ENCODE measurements at regions not wholly inside any gene's neighbourhood (a gene's known extent, or its start where the extent isn't known, plus 50 kb on each side); places are given as distances from the start of the nearest gene placed in this dataset.

GRCh38 chr17:77449373-77449907 lies 308.7 kb downstream of the SEC14L1 start:
- peak overlapping the region; percentile 50; the same call in 1 of the 2 replicates for H2BK12ac ChIP-seq (ENCODE audit: low read depth, low read length)
- 0 out of 2 replicates have a peak overlapping the region, but pooled peaks have one; percentile 14 for H3K27ac ChIP-seq (ENCODE audit: low read depth, low read length)
- H3K23ac ChIP-seq (ENCODE audit: insufficient read length) = no peak overlapping the region
- no peak for FAIRE-seq
- peaks cover 7 to 13% of the 10 kb centered on the region in 2 experiments for H4K20me1 ChIP-seq (replicated peaks in 1 of 2; ENCODE audit: control insufficient read depth in 1 of 2, insufficient read depth in 2 of 2, low read length in 2 of 2)
- H3K4me3 ChIP-seq (ENCODE audit: extremely low read depth in 1 of 4, insufficient read depth in 2 of 4, low read depth in 3 of 4, low read length in 4 of 4) = peak overlapping the region in 1 of 4 experiments; percentile 68; a peak in 1 of 8 replicates
- CTCF ChIA-PET (ENCODE audit: partially characterized antibody) = interaction anchor here (0.9 to 4.3 kb wide), 8 partner anchors 9 to 119 kb away, joined by 3 to 51 read pairs (median 4); no protein-coding TSS in a partner anchor
- no peak overlapping the region for H2BK20ac ChIP-seq (ENCODE audit: low read length)
- H3K4ac ChIP-seq (replicated peaks; ENCODE audit: insufficient read length, low read depth, low read length) = no peak overlapping the region
- 0 out of 2 replicates have a peak overlapping the region, but pooled peaks have one; percentile 29 for H2BK15ac ChIP-seq (ENCODE audit: low read length)
- no peak overlapping the region for H3K14ac ChIP-seq (ENCODE audit: insufficient read length)
- H2BK120ac ChIP-seq (replicated peaks; ENCODE audit: low read depth, low read length) = no peak overlapping the region
- 0 out of 2 replicates have a peak overlapping the region, but pooled peaks have one; percentile 31 for H4K8ac ChIP-seq (ENCODE audit: extremely low read depth, insufficient read depth, low read length)
- no peaks in the 10 kb centered on the region for H3K27me3 ChIP-seq (replicated peaks in 1 of 4; ENCODE audit: control insufficient read depth in 3 of 4, extremely low read depth in 1 of 4, insufficient read depth in 3 of 4, low read length in 3 of 4)
- peak overlapping the region; percentile 90 for H3K18ac ChIP-seq (ENCODE audit: extremely low read depth, low read length)
- no peak overlapping the region for H3K56ac ChIP-seq (replicated peaks; ENCODE audit: insufficient read length, low read depth, low read length)
- H2AFZ ChIP-seq (ENCODE audit: low read length) = no peak overlapping the region
- peaks cover 25% of the 10 kb centered on the region for H3K79me1 ChIP-seq (ENCODE audit: low read depth, low read length)
- H4K5ac ChIP-seq (ENCODE audit: insufficient read length, low read depth, low read length) = no peak overlapping the region
- 86% methylated on average over 9 of the region's 9 CpGs; no CpG with 5 or more reads in 1 of the 2 experiments for WGBS, 2 experiments (ENCODE audit: extremely low coverage in 1 of 2, insufficient coverage in 1 of 2, insufficient read length in 1 of 2, insufficient replicate concordance in 2 of 2, low coverage in 1 of 2, low lambda C conversion rate in 2 of 2, missing lambda C conversion rate in 1 of 2)
- peak overlapping the region; percentile 71 to 78; a peak in 3 of 4 replicates for H3K4me2 ChIP-seq (ENCODE audit: insufficient read depth in 1 of 2, low read depth in 2 of 2, low read length in 2 of 2)
- DNase-seq (ENCODE audit: low read depth in 1 of 2, low spot score in 2 of 2) = peak in 1 of 2 experiments; percentile 48
- no peaks in the 10 kb centered on the region for H3K36me3 ChIP-seq (ENCODE audit: control insufficient read depth in 2 of 4, insufficient read depth in 4 of 4, low read length in 3 of 4)
- POLR2A ChIA-PET (ENCODE audit: partially characterized antibody) = interaction anchor here (0.7 to 1.9 kb wide), 6 partner anchors 9 to 33 kb away, joined by 3 to 6 read pairs (median 4); no protein-coding TSS in a partner anchor
- peaks cover 4 to 61% of the 10 kb centered on the region in 2 experiments; a peak in 3 of 4 replicates for H3K79me2 ChIP-seq (ENCODE audit: control insufficient read depth in 1 of 2, insufficient read depth in 2 of 2, low read length in 2 of 2)
- H3K9ac ChIP-seq (replicated peaks in 1 of 4; ENCODE audit: extremely low read depth in 1 of 4, low read depth in 3 of 4, low read length in 3 of 4) = no peak overlapping the region; a peak in 1 of 7 replicates
- H3K4me1 ChIP-seq (replicated peaks in 1 of 4; ENCODE audit: control insufficient read depth in 3 of 4, insufficient read depth in 4 of 4, low read length in 3 of 4) = peaks cover 26 to 41% (median 34%) of the 10 kb centered on the region in 4 experiments
- H4K91ac ChIP-seq (replicated peaks; ENCODE audit: insufficient read length, low read length) = no peak overlapping the region
- H3K9me3 ChIP-seq (ENCODE audit: insufficient read depth in 2 of 2, low read depth in 1 of 2, low read length in 1 of 2) = no peaks in the 10 kb centered on the region
- no peak overlapping the region for H2AK5ac ChIP-seq (ENCODE audit: low read depth, low read length)
- H2BK5ac ChIP-seq (ENCODE audit: low read depth, low read length) = peak overlapping the region; percentile 80; the same call in 1 of the 2 replicates
- H3K23me2 ChIP-seq (ENCODE audit: low read depth, low read length) = peaks cover 21% of the 10 kb centered on the region
- no peak for TF ChIP-seq HDAC6 (IDR thresholded peaks at IDR 0.05; ENCODE audit: low read depth, low read length)
- TF ChIP-seq, protein P1, sequence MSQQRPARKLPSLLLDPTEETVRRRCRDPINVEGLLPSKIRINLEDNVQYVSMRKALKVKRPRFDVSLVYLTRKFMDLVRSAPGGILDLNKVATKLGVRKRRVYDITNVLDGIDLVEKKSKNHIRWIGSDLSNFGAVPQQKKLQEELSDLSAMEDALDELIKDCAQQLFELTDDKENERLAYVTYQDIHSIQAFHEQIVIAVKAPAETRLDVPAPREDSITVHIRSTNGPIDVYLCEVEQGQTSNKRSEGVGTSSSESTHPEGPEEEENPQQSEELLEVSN (IDR thresholded peaks at IDR 0.05) = no peak
- no peak for TF ChIP-seq SP4 (IDR thresholded peaks at IDR 0.05; ENCODE audit: low read length)
- no peak for TF ChIP-seq KDM1A (IDR thresholded peaks at IDR 0.05; ENCODE audit: borderline replicate concordance, low read length)
- no peak for TF ChIP-seq NANOG (IDR thresholded peaks at IDR 0.05; ENCODE audit: insufficient read depth, low read depth, low read length, poor library complexity, severe bottlenecking)
- TF ChIP-seq EZH2 (IDR thresholded peaks at IDR 0.05; ENCODE audit: low read depth, low read length, severe bottlenecking) = no peak
- TF ChIP-seq SAP30 (IDR thresholded peaks at IDR 0.05; ENCODE audit: insufficient read depth, insufficient replicate concordance, low read length) = no peak
- TF ChIP-seq YY1 (IDR thresholded peaks at IDR 0.05; ENCODE audit: low read depth, low read length) = no peak
- TF ChIP-seq SUZ12 (IDR thresholded peaks at IDR 0.05; ENCODE audit: low read length) = no peak
- no peak for TF ChIP-seq EGR1 (IDR thresholded peaks at IDR 0.05; ENCODE audit: borderline replicate concordance, low read depth, low read length)
- no peak for TF ChIP-seq SIX5 (IDR thresholded peaks at IDR 0.05; ENCODE audit: low read depth, low read length)
- no peak for TF ChIP-seq KDM4A (IDR thresholded peaks at IDR 0.05; ENCODE audit: low read depth, low read length, severe bottlenecking)
